Mesothelial cell of epicardium (in vitro differentiated cells): ENCODE measurements at regions not wholly inside any gene's neighbourhood (a gene's known extent, or its start where the extent isn't known, plus 50 kb on each side); places are given as distances from the start of the nearest gene placed in this dataset.

Experiments used
- DNase-seq, 2 experiments: peaks; one replicate each; pipeline ENCODE4 v3.0.0; 2021; ENCODE audit warnings: low spot score in 2 of 2; ENCODE audit not compliant: unreplicated experiment in 2 of 2
- H3K27ac Mint-ChIP-seq: 2 replicates; pipeline ENCODE4 v1.8.0; 2021; ENCODE audit warnings: mixed read lengths
- H3K27me3 Mint-ChIP-seq: 2 replicates; pipeline ENCODE4 v1.8.0; 2021; ENCODE audit warnings: low read depth, mixed read lengths
- H3K36me3 Mint-ChIP-seq: 2 replicates; pipeline ENCODE4 v1.8.0; 2021; ENCODE audit warnings: mixed read lengths
- H3K4me1 Mint-ChIP-seq: 2 replicates; pipeline ENCODE4 v1.8.0; 2021; ENCODE audit warnings: mixed read lengths
- H3K4me3 Mint-ChIP-seq: 2 replicates; pipeline ENCODE4 v1.8.0; 2021; ENCODE audit warnings: mild to moderate bottlenecking, moderate library complexity, mixed read lengths
- H3K9me3 Mint-ChIP-seq: 2 replicates; pipeline ENCODE4 v1.8.0; 2021; ENCODE audit warnings: mixed read lengths
- CTCF ChIP-seq: fragments of 200-600 bp; sonication (generic); IDR thresholded peaks from one replicate; pipeline ENCODE4 v1.5.0; 2021; ENCODE audit warnings: antibody characterized with exemption; ENCODE audit not compliant: unreplicated experiment

- Mint-ChIP-seq H3K27ac (no peak overlapping the region), H3K4me3 (no peak overlapping the region), H3K36me3 (no peaks in the 10 kb centered on the region), H3K27me3 (no peaks in the 10 kb centered on the region), H3K9me3 (no peaks in the 10 kb centered on the region), H3K4me1 (peaks cover 18% of the 10 kb centered on the region)
- DNase-seq = no peak
- TF ChIP-seq CTCF = no peak
These were observed 889.9 kb upstream of the PHF14 start for GRCh38 chr7:10083766-10084165.

- DNase-seq = no peak
- no peak overlapping the region for H3K4me3 Mint-ChIP-seq
- no peaks in the 10 kb centered on the region for H3K27me3 Mint-ChIP-seq
- no peaks in the 10 kb centered on the region for H3K36me3 Mint-ChIP-seq
- peaks cover 18% of the 10 kb centered on the region for H3K4me1 Mint-ChIP-seq
- H3K27ac Mint-ChIP-seq = no peak overlapping the region
- no peak for TF ChIP-seq CTCF
- no peaks in the 10 kb centered on the region for H3K9me3 Mint-ChIP-seq
These were observed 888.4 kb upstream of the PHF14 start for GRCh38 chr7:10085231-10085630.

GRCh38 chr7:10100572-10100971 is 873.1 kb upstream of the PHF14 start:
- Mint-ChIP-seq H3K4me1 (peaks cover 5% of the 10 kb centered on the region), H3K27me3 (no peaks in the 10 kb centered on the region), H3K36me3 (no peaks in the 10 kb centered on the region), H3K9me3 (peaks cover 7% of the 10 kb centered on the region), H3K27ac (no peak overlapping the region), H3K4me3 (no peak overlapping the region)
- DNase-seq = no peak
- no peak for TF ChIP-seq CTCF

GRCh38 chr7:10101351-10101750 is 872.3 kb upstream of the PHF14 start:
- no peaks in the 10 kb centered on the region for H3K36me3 Mint-ChIP-seq
- TF ChIP-seq CTCF = no peak
- no peak overlapping the region for H3K4me3 Mint-ChIP-seq
- DNase-seq = no peak
- no peaks in the 10 kb centered on the region for H3K27me3 Mint-ChIP-seq
- H3K4me1 Mint-ChIP-seq = peaks cover 5% of the 10 kb centered on the region
- H3K9me3 Mint-ChIP-seq = peaks cover 7% of the 10 kb centered on the region
- H3K27ac Mint-ChIP-seq = no peak overlapping the region

- no peak for DNase-seq
- TF ChIP-seq CTCF = no peak
- Mint-ChIP-seq H3K27me3 (no peaks in the 10 kb centered on the region), H3K9me3 (peaks cover 7% of the 10 kb centered on the region), H3K27ac (no peak overlapping the region), H3K4me1 (peaks cover 12% of the 10 kb centered on the region), H3K4me3 (no peak overlapping the region), H3K36me3 (no peaks in the 10 kb centered on the region)
These were observed 869.4 kb upstream of the PHF14 start for GRCh38 chr7:10104292-10104691.

GRCh38 chr7:10106609-10107008 is 867.1 kb upstream of the PHF14 start:
- TF ChIP-seq CTCF = no peak
- Mint-ChIP-seq H3K27me3 (no peaks in the 10 kb centered on the region), H3K4me1 (peaks cover 23% of the 10 kb centered on the region), H3K4me3 (no peak overlapping the region), H3K27ac (no peak overlapping the region), H3K9me3 (peaks cover 7% of the 10 kb centered on the region), H3K36me3 (no peaks in the 10 kb centered on the region)
- DNase-seq = no peak
